ENCODE measurements at regions not wholly inside any gene's neighbourhood (a gene's known extent, or its start where the extent isn't known, plus 50 kb on each side); places are given as distances from the start of the nearest gene placed in this dataset.

DNA sequence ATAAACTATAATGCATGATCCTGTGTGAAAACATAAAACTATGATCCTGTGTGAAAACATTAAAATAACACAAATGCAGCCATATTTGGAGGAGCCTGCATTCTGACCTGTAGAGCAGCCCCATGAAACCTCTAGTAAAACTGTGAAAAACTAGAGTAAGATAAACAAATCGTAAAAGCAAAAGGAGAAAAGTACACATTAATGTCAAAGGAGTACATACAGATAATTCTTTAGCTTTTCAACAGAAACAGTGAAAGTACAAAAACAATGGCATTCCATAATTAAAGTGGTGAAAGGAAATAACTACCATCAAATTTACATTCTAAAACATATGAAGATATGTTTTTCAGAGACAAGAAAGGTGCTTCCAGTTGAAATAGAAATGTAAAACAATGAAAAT is 1267.2 kb downstream of the SLITRK1 start:
- TF ChIP-seq, protein P1, sequence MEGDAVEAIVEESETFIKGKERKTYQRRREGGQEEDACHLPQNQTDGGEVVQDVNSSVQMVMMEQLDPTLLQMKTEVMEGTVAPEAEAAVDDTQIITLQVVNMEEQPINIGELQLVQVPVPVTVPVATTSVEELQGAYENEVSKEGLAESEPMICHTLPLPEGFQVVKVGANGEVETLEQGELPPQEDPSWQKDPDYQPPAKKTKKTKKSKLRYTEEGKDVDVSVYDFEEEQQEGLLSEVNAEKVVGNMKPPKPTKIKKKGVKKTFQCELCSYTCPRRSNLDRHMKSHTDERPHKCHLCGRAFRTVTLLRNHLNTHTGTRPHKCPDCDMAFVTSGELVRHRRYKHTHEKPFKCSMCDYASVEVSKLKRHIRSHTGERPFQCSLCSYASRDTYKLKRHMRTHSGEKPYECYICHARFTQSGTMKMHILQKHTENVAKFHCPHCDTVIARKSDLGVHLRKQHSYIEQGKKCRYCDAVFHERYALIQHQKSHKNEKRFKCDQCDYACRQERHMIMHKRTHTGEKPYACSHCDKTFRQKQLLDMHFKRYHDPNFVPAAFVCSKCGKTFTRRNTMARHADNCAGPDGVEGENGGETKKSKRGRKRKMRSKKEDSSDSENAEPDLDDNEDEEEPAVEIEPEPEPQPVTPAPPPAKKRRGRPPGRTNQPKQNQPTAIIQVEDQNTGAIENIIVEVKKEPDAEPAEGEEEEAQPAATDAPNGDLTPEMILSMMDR (IDR thresholded peaks at IDR 0.05; ENCODE audit: low read depth, low read length) = no peak
- no peak for TF ChIP-seq POLR2A (IDR thresholded peaks at IDR 0.05; ENCODE audit: extremely low read depth, insufficient read length)
